ENCODE measurements at regions not wholly inside any gene's neighbourhood (a gene's known extent, or its start where the extent isn't known, plus 50 kb on each side); places are given as distances from the start of the nearest gene placed in this dataset.

DNA sequence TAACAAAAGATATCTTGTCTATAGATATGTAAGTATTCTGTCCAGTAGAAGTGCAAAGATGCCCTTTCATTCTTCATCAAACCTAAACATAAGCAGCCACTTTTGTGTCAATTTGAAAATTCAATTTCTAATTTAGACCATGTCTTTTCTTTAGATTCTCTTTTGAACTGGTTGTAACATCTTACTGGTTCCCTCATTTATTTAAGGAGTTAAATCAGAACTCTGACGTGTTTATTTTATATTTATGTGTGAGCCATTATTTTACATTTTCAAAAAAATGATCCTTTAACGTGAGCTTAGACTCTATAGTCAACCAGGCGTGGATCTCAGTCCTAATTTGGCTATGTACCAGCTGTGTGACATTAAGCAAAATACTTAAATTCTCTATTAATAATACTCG is 74.0 kb upstream of the PHYHIPL start:
- DNase-seq (ENCODE audit: low spot score): no peak
- H3K27me3 Mint-ChIP-seq (ENCODE audit: insufficient read depth): no peaks in the 10 kb centered on the region
- no peak overlapping the region for H3K4me3 Mint-ChIP-seq
- no peaks in the 10 kb centered on the region for H3K36me3 Mint-ChIP-seq (ENCODE audit: low read depth)
- H3K9me3 Mint-ChIP-seq: no peaks in the 10 kb centered on the region
- intact Hi-C loops (cut with micrococcal nuclease): no loop called here
- H3K27ac Mint-ChIP-seq: no peak overlapping the region
- no peaks in the 10 kb centered on the region for H3K4me1 Mint-ChIP-seq (ENCODE audit: low read depth)

GRCh38 chr10:59104186-59104585 is 72.3 kb upstream of the PHYHIPL start:
- no peak for DNase-seq (ENCODE audit: low spot score)
- intact Hi-C loops (cut with micrococcal nuclease): no loop called here
- no peaks in the 10 kb centered on the region for H3K27me3 Mint-ChIP-seq (ENCODE audit: insufficient read depth)
- H3K36me3 Mint-ChIP-seq (ENCODE audit: low read depth): no peaks in the 10 kb centered on the region
- H3K4me3 Mint-ChIP-seq: no peak overlapping the region
- no peaks in the 10 kb centered on the region for H3K9me3 Mint-ChIP-seq
- H3K27ac Mint-ChIP-seq: no peak overlapping the region
- H3K4me1 Mint-ChIP-seq (ENCODE audit: low read depth): no peaks in the 10 kb centered on the region

- H3K4me1 Mint-ChIP-seq (ENCODE audit: low read depth): no peaks in the 10 kb centered on the region
- H3K9me3 Mint-ChIP-seq: no peaks in the 10 kb centered on the region
- H3K27ac Mint-ChIP-seq: no peak overlapping the region
- H3K27me3 Mint-ChIP-seq (ENCODE audit: insufficient read depth): no peaks in the 10 kb centered on the region
- H3K4me3 Mint-ChIP-seq: no peak overlapping the region
- DNase-seq (ENCODE audit: low spot score): no peak
- intact Hi-C loops (cut with micrococcal nuclease): no loop called here
- no peaks in the 10 kb centered on the region for H3K36me3 Mint-ChIP-seq (ENCODE audit: low read depth)
These were observed 70.0 kb upstream of the PHYHIPL start for GRCh38 chr10:59106441-59106840.

DNA sequence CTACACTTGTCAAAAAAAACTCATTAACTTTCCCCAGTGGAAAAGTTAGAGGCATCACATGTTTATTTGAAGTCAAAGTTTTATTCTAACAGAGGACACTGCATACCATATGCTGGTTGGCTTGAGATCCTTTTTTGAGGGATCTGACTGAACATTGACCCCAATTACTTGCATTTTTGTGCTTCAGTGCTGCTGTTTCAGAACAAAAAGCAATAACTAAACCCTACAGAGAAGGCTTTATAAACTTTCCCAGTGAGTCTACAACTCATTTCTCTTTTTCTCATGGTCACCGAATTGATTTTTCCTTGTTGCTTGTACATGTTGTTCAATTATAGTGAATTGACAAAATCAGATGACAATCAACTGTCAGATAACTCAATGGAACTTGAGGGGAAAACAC is 69.3 kb upstream of the PHYHIPL start:
- DNase-seq (ENCODE audit: low spot score): no peak
- no peaks in the 10 kb centered on the region for H3K36me3 Mint-ChIP-seq (ENCODE audit: low read depth)
- no peaks in the 10 kb centered on the region for H3K4me1 Mint-ChIP-seq (ENCODE audit: low read depth)
- no peak overlapping the region for H3K4me3 Mint-ChIP-seq
- no peaks in the 10 kb centered on the region for H3K27me3 Mint-ChIP-seq (ENCODE audit: insufficient read depth)
- H3K27ac Mint-ChIP-seq: no peak overlapping the region
- H3K9me3 Mint-ChIP-seq: no peaks in the 10 kb centered on the region
- intact Hi-C loops (cut with micrococcal nuclease): no loop called here

GRCh38 chr10:59108296-59108870 is 68.1 kb upstream of the PHYHIPL start:
- Mint-ChIP-seq H3K4me3 (no peak overlapping the region), H3K27me3 (ENCODE audit: insufficient read depth) (no peaks in the 10 kb centered on the region), H3K36me3 (ENCODE audit: low read depth) (no peaks in the 10 kb centered on the region), H3K9me3 (no peaks in the 10 kb centered on the region), H3K4me1 (ENCODE audit: low read depth) (no peaks in the 10 kb centered on the region), H3K27ac (no peak overlapping the region)
- intact Hi-C loops (cut with micrococcal nuclease): no loop called here
- DNase-seq (ENCODE audit: low spot score): no peak

DNA sequence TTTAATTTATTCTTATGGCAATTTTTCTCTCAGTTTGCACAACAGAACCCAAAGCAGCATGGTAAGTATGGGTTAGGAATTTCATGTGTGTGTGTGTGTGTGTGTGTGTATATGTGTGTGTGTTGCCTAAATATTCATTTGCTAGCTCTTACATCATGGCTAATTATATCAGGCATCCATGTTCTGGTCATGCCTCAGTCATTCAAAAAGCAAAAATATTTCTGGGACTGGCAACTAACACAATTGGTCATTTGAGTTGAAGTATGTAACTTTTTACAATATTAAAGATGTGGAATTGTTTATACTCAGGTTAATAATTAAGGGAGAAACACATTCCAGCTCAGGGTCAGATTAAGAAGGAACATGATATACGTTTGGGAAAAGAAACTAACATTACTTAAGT is 67.6 kb upstream of the PHYHIPL start:
- no peaks in the 10 kb centered on the region for H3K9me3 Mint-ChIP-seq
- H3K4me1 Mint-ChIP-seq (ENCODE audit: low read depth): no peaks in the 10 kb centered on the region
- DNase-seq (ENCODE audit: low spot score): no peak
- no peak overlapping the region for H3K27ac Mint-ChIP-seq
- intact Hi-C loops (cut with micrococcal nuclease): no loop called here
- no peaks in the 10 kb centered on the region for H3K27me3 Mint-ChIP-seq (ENCODE audit: insufficient read depth)
- H3K36me3 Mint-ChIP-seq (ENCODE audit: low read depth): no peaks in the 10 kb centered on the region
- no peak overlapping the region for H3K4me3 Mint-ChIP-seq

DNA sequence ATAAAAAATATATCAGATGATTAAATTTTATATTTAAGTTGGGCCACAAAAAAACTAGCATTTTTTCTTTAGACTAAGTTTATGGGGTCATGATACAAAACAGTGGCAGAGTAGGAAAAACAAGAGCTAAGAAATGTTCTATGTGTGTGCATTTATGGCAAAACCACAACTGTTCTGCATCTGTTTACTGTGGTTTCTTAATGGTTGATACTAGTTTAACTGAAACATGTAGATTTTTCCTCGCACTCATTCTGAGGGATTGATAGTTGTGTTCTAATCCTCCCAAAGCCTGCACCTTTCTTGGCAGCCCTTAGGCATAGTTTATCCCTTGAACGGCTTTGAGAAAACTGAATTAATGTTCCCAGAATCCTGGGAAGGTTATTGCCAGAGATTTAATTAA is 66.6 kb upstream of the PHYHIPL start:
- no peaks in the 10 kb centered on the region for H3K36me3 Mint-ChIP-seq (ENCODE audit: low read depth)
- H3K4me1 Mint-ChIP-seq (ENCODE audit: low read depth): no peaks in the 10 kb centered on the region
- H3K27ac Mint-ChIP-seq: no peak overlapping the region
- no peaks in the 10 kb centered on the region for H3K9me3 Mint-ChIP-seq
- no peak for DNase-seq (ENCODE audit: low spot score)
- H3K27me3 Mint-ChIP-seq (ENCODE audit: insufficient read depth): no peaks in the 10 kb centered on the region
- intact Hi-C loops (cut with micrococcal nuclease): no loop called here
- no peak overlapping the region for H3K4me3 Mint-ChIP-seq

GRCh38 chr10:59124187-59124586 is 52.3 kb upstream of the PHYHIPL start:
- Mint-ChIP-seq H3K27ac (no peak overlapping the region), H3K9me3 (no peaks in the 10 kb centered on the region), H3K4me3 (no peak overlapping the region), H3K27me3 (ENCODE audit: insufficient read depth) (peaks cover 1% of the 10 kb centered on the region), H3K4me1 (ENCODE audit: low read depth) (no peaks in the 10 kb centered on the region), H3K36me3 (ENCODE audit: low read depth) (no peaks in the 10 kb centered on the region)
- intact Hi-C loops (cut with micrococcal nuclease): no loop called here
- no peak for DNase-seq (ENCODE audit: low spot score)

- intact Hi-C loops (cut with micrococcal nuclease): no loop called here
- Mint-ChIP-seq H3K4me1 (ENCODE audit: low read depth) (no peaks in the 10 kb centered on the region), H3K36me3 (ENCODE audit: low read depth) (no peaks in the 10 kb centered on the region), H3K27ac (no peak overlapping the region), H3K27me3 (ENCODE audit: insufficient read depth) (peaks cover 1% of the 10 kb centered on the region), H3K4me3 (no peak overlapping the region), H3K9me3 (no peaks in the 10 kb centered on the region)
- no peak for DNase-seq (ENCODE audit: low spot score)
These were observed 50.8 kb upstream of the PHYHIPL start for GRCh38 chr10:59125666-59126065.

GRCh38 chr10:59126261-59126660 is 50.2 kb upstream of the PHYHIPL start:
- Mint-ChIP-seq H3K9me3 (no peaks in the 10 kb centered on the region), H3K36me3 (ENCODE audit: low read depth) (no peaks in the 10 kb centered on the region), H3K4me3 (no peak overlapping the region), H3K4me1 (ENCODE audit: low read depth) (no peaks in the 10 kb centered on the region), H3K27me3 (ENCODE audit: insufficient read depth) (peaks cover 1% of the 10 kb centered on the region), H3K27ac (no peak overlapping the region)
- intact Hi-C loops (cut with micrococcal nuclease): no loop called here
- no peak for DNase-seq (ENCODE audit: low spot score)

Data from activated T-helper 1 cell treated with anti-CD3 and anti-CD28 coated beads, Interleukin-12 subunit alpha, Interleukin-12 subunit beta, Interleukin-2, Interleukin-4 antibody, amounts not matched to agents 30 ng/mL and 10 ng/mL and 1 ng/mL, durations not matched to agents 14 hours and 24 hours and 36 hours (primary cell).